K562 (cell line): ENCODE measurements at regions not wholly inside any gene's neighbourhood (a gene's known extent, or its start where the extent isn't known, plus 50 kb on each side); places are given as distances from the start of the nearest gene placed in this dataset.

Source experiments
- ATAC-seq: fragments of 200-7000 bp; cut with Tn5 transposase; 3 replicates; pipeline ENCODE4 v1.9.1; 2020; ENCODE audit warnings: moderate library complexity
- BruUV-seq: library from RNA; stranded (reverse); fragments of 400-500 nt; replicated peaks from 2 replicates; lab custom pipeline; 2021; lab: Mats Ljungman, UMichigan
- CTCF ChIA-PET: fragments of 300-600 bp; formaldehyde crosslinking; extraction: SDS; loops from one replicate; lab custom pipeline; 2021; ENCODE audit warnings: low intra/inter-chr PET ratio; lab: Yijun Ruan, JAX
- POLR2A ChIA-PET: fragments of 300-600, 350-650 bp; sonication (Branson Sonifier 250); formaldehyde crosslinking; extraction: SDS; loops from one replicate; lab custom pipeline; 2021; ENCODE audit warnings: antibody characterized with exemption, inconsistent platforms; lab: Yijun Ruan, JAX
- DNase-seq, 4 experiments: peaks; one replicate each; pipeline versions ENCODE4 v3.0.0 to v3.0.0-alpha.2; 2011 to 2018; ENCODE audit warnings: low spot score in 3 of 4, mixed read lengths in 3 of 4; ENCODE audit errors: extremely low read depth in 1 of 4
- FAIRE-seq: peaks from 2 replicates; lab custom pipeline; 2011; peaks lifted over from hg19 to GRCh38; lab: Jason Lieb, UNC
- H2AFZ ChIP-seq: 2 replicates; pipeline ENCODE4 v1.6.0; 2011; ENCODE audit warnings: low read depth, low read length, control low read depth, inconsistent platforms
- H3K27ac ChIP-seq: fragments of 200-600 bp; 3 replicates; pipeline ENCODE4 v1.8.0; 2011; ENCODE audit warnings: low read depth, mild to moderate bottlenecking, control low read depth, inconsistent platforms, low read length, moderate library complexity, mixed read lengths; ENCODE audit errors: extremely low read depth
- H3K27me3 ChIP-seq, 2 experiments: fragments of 300-600 bp in 1 of 2; 2 replicates in 1 of 2; 3 replicates in 1 of 2; pipeline versions ENCODE4 v1.6.0 to v1.8.0; 2011; ENCODE audit warnings: inconsistent platforms in 2 of 2, low read length in 2 of 2, mild to moderate bottlenecking in 1 of 2, mixed read lengths in 1 of 2, moderate library complexity in 1 of 2; ENCODE audit not compliant: control insufficient read depth in 2 of 2, insufficient read depth in 2 of 2
- H3K36me3 ChIP-seq: fragments of 300-600 bp; 3 replicates; pipeline ENCODE4 v1.8.0; 2011; ENCODE audit warnings: mild to moderate bottlenecking, low read length, inconsistent platforms; ENCODE audit not compliant: control insufficient read depth, insufficient read depth
- H3K4me1 ChIP-seq, 2 experiments: fragments of 200-600 bp in 1 of 2; replicated peaks in 1 of 2; 2 replicates in 1 of 2; 3 replicates in 1 of 2; pipeline versions ENCODE4 v1.5.1 to v1.8.0; 2011; ENCODE audit warnings: inconsistent platforms in 2 of 2, low read length in 2 of 2, mild to moderate bottlenecking in 1 of 2, mixed read lengths in 1 of 2, moderate library complexity in 1 of 2; ENCODE audit not compliant: control insufficient read depth in 2 of 2, insufficient read depth in 2 of 2
- H3K4me2 ChIP-seq: 2 replicates; pipeline ENCODE4 v1.6.1; 2011; ENCODE audit warnings: low read length, control low read depth, inconsistent platforms, mixed read lengths; ENCODE audit not compliant: insufficient read depth
- H3K4me3 ChIP-seq: fragments of 200-600 bp; sonication (generic), shearing (Covaris generic); 2 replicates; pipeline ENCODE4 v1.5.1; 2016; ENCODE audit warnings: control low read depth, inconsistent platforms
- H3K79me2 ChIP-seq: fragments of 200-600 bp; 3 replicates; pipeline ENCODE4 v1.8.0; 2011; ENCODE audit warnings: low read length, inconsistent platforms; ENCODE audit not compliant: control insufficient read depth, insufficient read depth
- H3K9ac ChIP-seq, 2 experiments: 2 replicates each; pipeline versions ENCODE4 v1.6.0 to v1.6.1; 2011; ENCODE audit warnings: low read depth in 2 of 2, low read length in 2 of 2, control low read depth in 1 of 2, inconsistent platforms in 1 of 2, mild to moderate bottlenecking in 1 of 2, mixed read lengths in 1 of 2; ENCODE audit not compliant: insufficient read depth in 1 of 2
- H3K9me1 ChIP-seq: one replicate; pipeline ENCODE4 v1.6.0; 2011; ENCODE audit warnings: inconsistent platforms, mild to moderate bottlenecking, low read length, moderate library complexity; ENCODE audit not compliant: control insufficient read depth, insufficient read depth
- H3K9me3 ChIP-seq: replicated peaks from 2 replicates; pipeline ENCODE4 v1.5.1; 2011; ENCODE audit warnings: low read depth, low read length, inconsistent platforms; ENCODE audit not compliant: control insufficient read depth, insufficient read depth
- H4K20me1 ChIP-seq: replicated peaks from 2 replicates; pipeline ENCODE4 v1.6.1; 2011; ENCODE audit warnings: low read length, inconsistent platforms, mixed read lengths; ENCODE audit not compliant: control insufficient read depth, insufficient read depth
- CEBPB ChIP-seq: fragments of 450-650 bp; IDR thresholded peaks from 2 replicates; pipeline ENCODE4 v1.6.1; 2016; ENCODE audit warnings: missing genetic modification characterization, missing compliant biosample characterization
- CEBPG ChIP-seq, 3 experiments: fragments of 200-800 bp in 1 of 3; sonication (Bioruptor generic) in 1 of 3; sonication (generic) in 1 of 3; formaldehyde crosslinking in 1 of 3; IDR thresholded peaks in 2 of 3; conservative IDR thresholded peaks in 1 of 3; 2 replicates each; pipeline versions ENCODE4 v1.6.1 to v1.8.0; 2016 to 2022; ENCODE audit warnings: missing compliant biosample characterization in 2 of 3, missing genetic modification characterization in 2 of 3, mild to moderate bottlenecking in 1 of 3, missing genetic modification reagents in 1 of 3
- RFX7 ChIP-seq: fragments of 250-450 bp; sonication (Bioruptor Pico); IDR thresholded peaks from 2 replicates; pipeline ENCODE4 v1.5.1; 2021; ENCODE audit warnings: mild to moderate bottlenecking
- XRCC3 ChIP-seq: fragments of 450-650 bp; IDR thresholded peaks from 2 replicates; pipeline ENCODE4 v1.6.1; 2017; ENCODE audit warnings: mild to moderate bottlenecking, moderate library complexity
- YBX1 ChIP-seq: fragments of 450-650 bp; IDR thresholded peaks from 2 replicates; pipeline ENCODE4 v1.7.1; 2016; ENCODE audit warnings: mild to moderate bottlenecking
- WGBS: fragments of 100-300 bp; shearing (Covaris generic); methylation state at CpG from one replicate; pipeline ENCODE4 v1.1.6; 2016; ENCODE audit warnings: low coverage, mixed read lengths; ENCODE audit not compliant: insufficient coverage; ENCODE audit errors: missing lambda C conversion rate; 5-methylcytosine and 5-hydroxymethylcytosine counted together
- in situ Hi-C: fragments of 300-500 bp; cut with MboI; formaldehyde crosslinking; loops from 4 replicates; pipeline ENCODE4 v1.15.0; 2018; ENCODE audit warnings: inconsistent platforms, mixed read lengths
- intact Hi-C: fragments of 100-400 bp; cut with micrococcal nuclease; formaldehyde crosslinking; loops from 2 replicates; pipeline ENCODE4 v1.14.2; 2022
- TF ChIP-seq, protein P1 (sequence below): fragments of 250-450 bp; sonication (Bioruptor Pico); IDR thresholded peaks from 2 replicates; pipeline ENCODE4 v1.8.0; 2021; ENCODE audit warnings: moderate library complexity, mild to moderate bottlenecking, inconsistent platforms

DNA sequence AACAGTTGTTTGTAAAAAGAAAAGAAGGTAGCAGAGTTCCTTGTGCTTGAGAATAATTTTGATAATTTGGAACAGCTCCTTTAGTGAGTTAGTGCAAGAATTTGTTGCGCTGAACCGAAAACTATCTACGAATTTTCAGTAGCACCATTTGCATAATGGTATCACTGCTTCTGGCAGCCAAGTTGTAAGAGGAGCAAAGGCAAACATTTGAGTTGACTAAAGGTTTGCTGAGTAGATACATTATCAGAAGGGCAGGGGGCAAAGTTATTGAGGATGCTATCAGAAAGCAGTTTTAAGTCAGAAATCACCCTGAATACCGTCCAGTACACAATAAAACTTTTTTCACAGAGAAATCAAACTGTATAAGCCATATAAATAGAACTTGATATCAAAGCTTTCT, 181.5 kb upstream of the MOCS2 start:
- ATAC-seq = no peak
- H3K79me2 ChIP-seq = no peaks in the 10 kb centered on the region
- in situ Hi-C loops = no loop called here
- BruUV-seq = no TSS peak
- H4K20me1 ChIP-seq = no peaks in the 10 kb centered on the region
- DNase-seq = no peak
- no peak overlapping the region for H3K9ac ChIP-seq
- no peak overlapping the region for H3K4me2 ChIP-seq
- no peak for TF ChIP-seq RFX7 (CRISPR knock-in tag)
- POLR2A ChIA-PET = interaction anchor here (1.5 kb wide), 1 partner anchor 10 kb away, joined by 5 read pairs; no protein-coding TSS in a partner anchor
- H3K4me1 ChIP-seq = no peaks in the 10 kb centered on the region
- intact Hi-C loops = no loop called here
- no peaks in the 10 kb centered on the region for H3K36me3 ChIP-seq
- 0% methylated on average over 4 of the region's 4 CpGs for WGBS
- no peak overlapping the region for H3K27ac ChIP-seq
- H3K9me1 ChIP-seq = no peaks in the 10 kb centered on the region
- CTCF ChIA-PET = no interaction called here
- H3K27me3 ChIP-seq = peaks cover 0 to 4% of the 10 kb centered on the region in 2 experiments; a peak in 1 of 5 replicates
- no peak overlapping the region for H3K4me3 ChIP-seq
- no peak overlapping the region for H2AFZ ChIP-seq
- no peaks in the 10 kb centered on the region for H3K9me3 ChIP-seq
- FAIRE-seq = no peak

DNA sequence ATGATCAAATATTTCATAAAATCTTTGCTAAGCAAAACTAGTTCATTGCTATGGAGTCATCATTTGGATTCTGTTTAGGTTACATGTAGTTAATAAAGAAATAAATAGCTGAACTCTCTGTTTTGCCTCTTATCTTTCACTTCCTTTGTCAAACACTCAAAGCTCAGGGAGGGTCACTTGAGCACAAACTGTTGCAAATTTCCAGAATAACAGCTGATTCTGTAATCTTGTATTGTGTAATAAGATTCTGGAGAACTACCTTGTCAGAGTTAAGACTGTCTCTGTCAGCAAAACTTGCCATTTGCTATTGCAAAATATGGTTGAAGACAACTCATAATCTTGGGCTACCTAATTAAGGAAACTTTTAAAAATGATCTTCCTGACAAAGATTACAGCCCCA, 182.0 kb upstream of the MOCS2 start:
- intact Hi-C loops = no loop called here
- Histone ChIP-seq H4K20me1 (no peaks in the 10 kb centered on the region), H3K27me3 (peaks cover 0 to 4% of the 10 kb centered on the region in 2 experiments; a peak in 1 of 5 replicates)
- TF ChIP-seq XRCC3 (no peak), CEBPB (peak; percentile 58), YBX1 (no peak), CEBPG (CRISPR knock-in tag; IDR thresholded peaks at IDR 0.05) (no peak), CEBPG (tag; conservative IDR thresholded peaks at IDR 0.05 in 1 of 2, IDR thresholded peaks at IDR 0.05 in 1 of 2) (0 out of 4 replicates have a peak, but pooled peaks have one; percentile 14 to 28)
- TF ChIP-seq, protein P1, sequence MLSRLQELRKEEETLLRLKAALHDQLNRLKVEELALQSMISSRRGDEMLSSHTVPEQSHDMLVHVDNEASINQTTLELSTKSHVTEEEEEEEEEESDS (CRISPR knock-in tag) = no peak
- TF ChIP-seq, all 486 proteins: peak for 2
- ATAC-seq (no peak), FAIRE-seq (no peak), DNase-seq (no peak)
- H3K4me3 ChIP-seq = no peak overlapping the region
- no peaks in the 10 kb centered on the region for H3K4me1 ChIP-seq
- no peak overlapping the region for H3K9ac ChIP-seq
- H3K79me2 ChIP-seq = no peaks in the 10 kb centered on the region
- H2AFZ ChIP-seq = no peak overlapping the region
- in situ Hi-C loops = no loop called here
- no peaks in the 10 kb centered on the region for H3K36me3 ChIP-seq
- ChIA-PET CTCF (no interaction called here), POLR2A (interaction anchor here (1.5 kb wide), 1 partner anchor 9 kb away, joined by 5 read pairs; no protein-coding TSS in a partner anchor)
- no peaks in the 10 kb centered on the region for H3K9me3 ChIP-seq
- BruUV-seq = no TSS peak
- H3K9me1 ChIP-seq = no peaks in the 10 kb centered on the region
- H3K27ac ChIP-seq = no peak overlapping the region
- no peak overlapping the region for H3K4me2 ChIP-seq
